HEK293T (cell line): ENCODE measurements at regions not wholly inside any gene's neighbourhood (a gene's known extent, or its start where the extent isn't known, plus 50 kb on each side); places are given as distances from the start of the nearest gene placed in this dataset.
"Not testable (repeated sequence)": the region's sequence is repeated elsewhere in the genome, so short reads cannot be mapped to it uniquely, and the experiment has no call there.

Experiments used
- CTCF ChIA-PET: fragments of 350-600 bp; formaldehyde crosslinking; extraction: SDS; loops from one replicate; lab custom pipeline; 2021; ENCODE audit warnings: antibody characterized with exemption, inconsistent platforms; lab: Yijun Ruan, JAX
- POLR2A ChIA-PET: fragments of 350-600 bp; formaldehyde crosslinking; extraction: SDS; loops from one replicate; lab custom pipeline; 2020; ENCODE audit warnings: antibody characterized with exemption, inconsistent platforms; lab: Yijun Ruan, JAX
- DNase-seq: peaks from one replicate; pipeline ENCODE4 v3.0.0; 2012; ENCODE audit warnings: mixed read lengths; ENCODE audit errors: extremely low spot score
- ARNT ChIP-seq: fragments of 450-650 bp; IDR thresholded peaks from 2 replicates; pipeline ENCODE4 v1.6.1; 2017; ENCODE audit warnings: mild to moderate bottlenecking
- BHLHE40 ChIP-seq: fragments of 450-650 bp; IDR thresholded peaks from 2 replicates; pipeline ENCODE4 v1.6.1; 2016; ENCODE audit warnings: mild to moderate bottlenecking, moderate library complexity, borderline replicate concordance
- CTBP1 ChIP-seq: fragments of 450-650 bp; IDR thresholded peaks from 2 replicates; pipeline ENCODE4 v1.6.1; 2016; ENCODE audit warnings: borderline replicate concordance
- ELF4 ChIP-seq: fragments of 450-650 bp; IDR thresholded peaks from 2 replicates; pipeline ENCODE4 v1.6.1; 2017; ENCODE audit warnings: antibody characterized with exemption
- FOXA1 ChIP-seq: fragments of 450-650 bp; IDR thresholded peaks from 2 replicates; pipeline ENCODE4 v1.6.1; 2016; ENCODE audit warnings: mild to moderate bottlenecking
- FOXK2 ChIP-seq: fragments of 450-650 bp; IDR thresholded peaks from 2 replicates; pipeline ENCODE4 v1.6.1; 2016; ENCODE audit warnings: mild to moderate bottlenecking
- FOXM1 ChIP-seq: fragments of 450-650 bp; IDR thresholded peaks from 2 replicates; pipeline ENCODE4 v1.6.1; 2017; ENCODE audit warnings: mild to moderate bottlenecking, borderline replicate concordance
- HDGF ChIP-seq: fragments of 450-650 bp; IDR thresholded peaks from 2 replicates; pipeline ENCODE4 v1.6.1; 2017; ENCODE audit warnings: antibody characterized with exemption, borderline replicate concordance
- L3MBTL2 ChIP-seq: fragments of 450-650 bp; conservative IDR thresholded peaks from 2 replicates; pipeline ENCODE4 v1.6.1; 2016; ENCODE audit warnings: mild to moderate bottlenecking
- LEF1 ChIP-seq: fragments of 450-650 bp; IDR thresholded peaks from 2 replicates; pipeline ENCODE4 v1.6.1; 2017; ENCODE audit warnings: mild to moderate bottlenecking, borderline replicate concordance
- NFRKB ChIP-seq: fragments of 450-650 bp; IDR thresholded peaks from 2 replicates; pipeline ENCODE4 v1.6.1; 2016; ENCODE audit warnings: mild to moderate bottlenecking, moderate library complexity
- SP1 ChIP-seq: fragments of 450-650 bp; IDR thresholded peaks from 2 replicates; pipeline ENCODE4 v1.6.1; 2017
- SUZ12 ChIP-seq: fragments of 450-650 bp; IDR thresholded peaks from 2 replicates; pipeline ENCODE4 v1.6.1; 2016; ENCODE audit warnings: mild to moderate bottlenecking
- TARDBP ChIP-seq: fragments of 450-650 bp; IDR thresholded peaks from 2 replicates; pipeline ENCODE4 v1.6.1; 2016
- ZNF384 ChIP-seq: fragments of 450-650 bp; IDR thresholded peaks from 2 replicates; pipeline ENCODE4 v1.6.1; 2016
- TF ChIP-seq, protein P1 (sequence below): fragments of 450-650 bp; IDR thresholded peaks from 2 replicates; pipeline ENCODE4 v1.6.1; 2016

DNA sequence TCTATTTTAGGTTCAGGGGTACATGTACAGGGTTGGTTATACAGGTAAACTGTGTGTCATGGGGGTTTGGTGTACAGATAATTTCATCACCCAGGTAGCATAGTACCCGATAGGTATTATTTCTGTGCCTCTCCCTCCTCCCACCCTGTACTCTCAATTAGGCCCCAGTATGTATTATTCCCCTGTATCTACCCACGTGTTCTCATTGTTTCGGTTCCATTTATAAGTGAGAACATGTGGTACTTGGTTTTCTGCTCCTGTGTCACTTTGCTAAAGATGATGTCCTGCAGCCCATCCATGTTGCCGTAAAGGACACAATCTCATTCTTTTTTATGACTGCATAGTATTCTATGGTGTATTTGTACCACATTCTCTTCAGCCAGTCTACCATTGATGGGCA lies 96.8 kb upstream of the SLC24A2 start:
- DNase-seq, result no peak
- TF ChIP-seq TARDBP (no peak), BHLHE40 (no peak), L3MBTL2 (no peak), FOXM1 (no peak), CTBP1 (no peak), HDGF (no peak), SUZ12 (no peak), FOXK2 (no peak), NFRKB (no peak), LEF1 (no peak), ZNF384 (no peak), SP1 (no peak), ARNT (no peak), ELF4 (no peak)
- CTCF ChIA-PET, result no interaction called here
- POLR2A ChIA-PET, result interaction anchor here (1.2 kb wide), 1 partner anchor 10 kb away, joined by 3 read pairs; no protein-coding TSS in a partner anchor

DNA sequence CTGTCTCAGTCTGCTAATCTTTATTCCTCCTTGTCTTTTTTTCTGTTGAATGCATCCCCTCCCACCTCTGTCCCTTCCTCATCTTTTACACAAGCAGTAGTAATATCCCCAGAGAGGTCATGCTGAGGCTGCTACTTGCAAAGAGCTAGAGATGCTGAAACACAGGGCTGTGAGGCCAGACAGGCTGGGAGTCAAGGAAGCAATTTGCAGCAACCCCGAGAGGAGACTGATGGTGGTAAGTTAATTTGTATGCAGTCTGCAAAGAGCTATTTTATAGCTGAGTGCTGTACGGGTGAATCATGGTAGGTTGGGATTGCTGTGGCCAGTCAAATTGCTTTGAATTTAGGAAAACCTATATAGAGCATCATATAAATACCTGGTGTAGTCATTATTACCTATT lies 90.2 kb upstream of the SLC24A2 start:
- DNase-seq, result no peak
- ChIA-PET CTCF (no interaction called here), POLR2A (no interaction called here)
- TF ChIP-seq FOXA1, result no peak
- TF ChIP-seq FOXK2, result no peak
- TF ChIP-seq SUZ12, result no peak
- TF ChIP-seq ARNT, result no peak
- no peak for TF ChIP-seq ZNF384
- no peak for TF ChIP-seq HDGF
- no peak for TF ChIP-seq NFRKB
- TF ChIP-seq BHLHE40, result no peak

DNA sequence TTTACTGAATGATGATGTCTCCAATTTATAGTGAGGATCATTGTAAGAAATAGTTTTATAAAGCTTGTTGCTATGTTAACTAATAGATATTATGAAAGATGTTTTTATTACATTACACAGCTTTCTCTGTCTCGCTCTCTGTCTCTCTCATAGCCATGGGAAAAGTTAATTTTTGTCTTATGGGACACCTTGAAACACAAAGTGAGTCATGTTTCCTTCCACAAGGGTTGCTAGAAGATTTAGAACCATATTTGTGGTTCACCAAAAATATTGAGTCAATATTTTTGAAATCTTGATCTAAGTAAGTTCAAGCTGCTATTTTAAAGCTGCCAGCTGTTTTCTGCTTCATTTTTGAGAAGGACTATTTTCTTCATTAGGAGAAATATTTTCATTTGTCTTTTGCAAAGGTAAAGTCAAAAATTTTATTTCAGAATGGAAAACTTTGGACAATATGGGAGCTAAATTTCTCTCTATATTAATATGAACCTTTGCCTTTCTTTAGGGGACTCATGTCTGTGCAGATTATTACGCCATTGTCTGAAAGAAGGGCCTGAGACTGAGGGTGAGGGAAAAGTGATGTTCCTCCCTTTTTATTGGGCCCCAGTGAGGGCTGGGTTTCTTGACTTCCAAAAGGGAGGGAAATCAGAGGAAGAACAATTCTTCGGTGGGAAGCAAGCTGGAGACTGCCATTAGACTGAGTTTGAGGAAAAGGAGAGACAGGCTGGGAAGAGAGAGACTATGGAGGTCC lies 87.9 kb upstream of the SLC24A2 start:
- TF ChIP-seq HDGF, result no peak
- TF ChIP-seq NFRKB, result no peak
- no peak for TF ChIP-seq SP1
- no peak for TF ChIP-seq TARDBP
- TF ChIP-seq ZNF384, result no peak
- no peak for TF ChIP-seq SUZ12
- ChIA-PET POLR2A (no interaction called here), CTCF (interaction anchor here (0.9 kb wide), 1 partner anchor 77 kb away, joined by 3 read pairs; no protein-coding TSS in a partner anchor)
- DNase-seq, result no peak

DNA sequence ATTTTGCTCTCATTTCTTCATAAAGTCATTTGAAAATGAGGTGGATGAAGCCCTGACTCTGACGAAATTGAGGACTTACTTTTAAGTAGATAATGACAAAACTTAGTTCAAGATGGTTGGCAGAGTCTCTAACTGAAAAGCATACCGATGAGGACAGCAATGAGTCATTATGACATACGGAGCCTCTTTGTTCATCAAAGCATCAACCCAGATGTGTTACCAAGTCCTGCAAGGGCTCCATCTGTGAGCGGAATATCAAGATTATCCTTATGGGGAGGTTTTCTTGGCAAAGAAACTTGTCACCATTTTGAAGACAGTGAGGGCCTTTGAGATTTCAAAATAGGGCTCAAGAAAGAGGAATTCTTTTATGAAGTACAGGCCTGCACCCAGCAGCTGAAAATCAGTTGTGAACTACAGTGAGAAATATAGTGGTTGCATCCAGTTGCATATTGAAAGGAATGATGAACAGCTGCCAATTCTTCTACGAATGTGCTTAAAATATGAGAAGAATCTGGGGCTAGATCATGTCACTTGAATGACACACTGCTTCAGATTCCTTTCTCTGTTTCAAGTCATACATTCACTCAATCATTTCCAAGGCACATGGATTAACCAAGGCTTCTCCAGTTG lies 86.6 kb upstream of the SLC24A2 start:
- DNase-seq, result no peak
- ChIA-PET POLR2A (no interaction called here), CTCF (no interaction called here)
- TF ChIP-seq SUZ12, result no peak
- no peak for TF ChIP-seq BHLHE40
- TF ChIP-seq, protein P1, sequence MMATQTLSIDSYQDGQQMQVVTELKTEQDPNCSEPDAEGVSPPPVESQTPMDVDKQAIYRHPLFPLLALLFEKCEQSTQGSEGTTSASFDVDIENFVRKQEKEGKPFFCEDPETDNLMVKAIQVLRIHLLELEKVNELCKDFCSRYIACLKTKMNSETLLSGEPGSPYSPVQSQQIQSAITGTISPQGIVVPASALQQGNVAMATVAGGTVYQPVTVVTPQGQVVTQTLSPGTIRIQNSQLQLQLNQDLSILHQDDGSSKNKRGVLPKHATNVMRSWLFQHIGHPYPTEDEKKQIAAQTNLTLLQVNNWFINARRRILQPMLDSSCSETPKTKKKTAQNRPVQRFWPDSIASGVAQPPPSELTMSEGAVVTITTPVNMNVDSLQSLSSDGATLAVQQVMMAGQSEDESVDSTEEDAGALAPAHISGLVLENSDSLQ, result no peak
- TF ChIP-seq HDGF, result no peak
- no peak for TF ChIP-seq ELF4
- no peak for TF ChIP-seq ARNT
- no peak for TF ChIP-seq ZNF384

DNA sequence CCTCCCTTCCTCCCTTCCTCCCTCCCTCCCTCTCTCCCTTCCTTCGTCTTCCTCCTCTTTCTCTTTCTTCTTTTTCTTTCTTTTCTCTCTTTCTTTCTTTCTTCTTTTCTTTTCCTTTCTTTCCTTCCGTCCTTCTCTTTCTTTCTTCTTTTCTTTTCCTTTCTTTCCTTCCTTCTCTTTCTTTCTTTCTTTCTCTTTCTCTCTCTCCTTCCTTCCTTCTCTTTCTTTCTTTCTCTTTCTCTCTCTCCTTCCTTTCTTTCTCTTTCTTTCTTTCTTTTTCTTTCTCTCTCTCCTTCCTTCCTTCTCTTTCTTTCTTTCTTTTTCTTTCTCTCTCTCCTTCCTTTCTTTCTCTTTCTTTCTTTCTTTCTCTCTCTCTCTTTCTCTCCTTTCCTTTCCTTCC lies 84.4 kb upstream of the SLC24A2 start:
- CTCF ChIA-PET, result not testable (repeated sequence)

DNA sequence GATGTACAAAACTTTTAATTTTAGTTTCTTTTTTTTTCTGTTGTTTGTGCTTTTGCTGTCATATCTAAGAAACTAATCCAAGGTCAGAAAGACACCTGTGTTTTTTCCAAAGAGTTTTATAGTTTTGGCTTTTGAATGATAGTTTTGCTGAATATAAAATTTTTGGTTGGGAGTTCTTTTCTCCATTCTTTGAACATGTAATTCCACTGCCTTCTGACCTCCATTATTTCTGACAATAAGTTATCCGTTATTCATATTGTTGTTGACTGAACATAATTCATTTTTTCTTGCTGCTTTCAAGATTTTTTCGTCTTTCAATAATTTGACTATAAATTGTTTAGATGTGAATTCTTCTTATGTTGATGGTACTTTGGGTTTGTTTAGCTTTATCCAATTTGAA lies 82.2 kb upstream of the SLC24A2 start:
- ChIA-PET POLR2A (no interaction called here), CTCF (no interaction called here)
- DNase-seq, result no peak
- TF ChIP-seq LEF1 (no peak), FOXM1 (no peak), TARDBP (no peak), ZNF384 (no peak), SP1 (no peak), HDGF (no peak), ARNT (no peak), FOXK2 (no peak), L3MBTL2 (no peak), BHLHE40 (no peak), SUZ12 (no peak), CTBP1 (no peak), ELF4 (no peak), NFRKB (no peak), FOXA1 (no peak)
- TF ChIP-seq, protein P1, result no peak

More for the DNA sequence above, 84.4 kb upstream of the SLC24A2 start:
- POLR2A ChIA-PET, DNase-seq: not testable (repeated sequence)

DNA sequence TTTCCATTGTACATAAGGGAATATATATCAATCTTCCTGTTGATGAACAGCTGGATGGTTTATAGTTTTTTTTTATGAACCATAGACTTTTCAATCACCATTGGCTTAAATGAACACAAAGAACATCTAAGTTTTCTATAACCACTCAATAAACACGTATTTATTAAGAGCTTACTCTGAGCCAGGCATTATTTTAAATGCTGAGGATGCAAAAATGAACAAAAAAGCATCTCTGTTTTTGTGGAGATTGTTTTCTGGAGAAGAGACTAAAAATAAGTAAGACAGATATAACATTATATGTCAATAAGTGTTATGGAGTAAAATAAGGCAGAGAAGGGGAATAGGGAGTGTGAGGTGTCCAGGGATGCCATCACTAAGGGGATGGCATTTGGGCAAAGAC lies 52.1 kb upstream of the SLC24A2 start:
- TF ChIP-seq TARDBP, result no peak
- TF ChIP-seq, protein P1, result no peak
- no peak for TF ChIP-seq NFRKB
- TF ChIP-seq FOXA1, result no peak
- no peak for TF ChIP-seq L3MBTL2
- TF ChIP-seq FOXM1, result no peak
- no peak for TF ChIP-seq ELF4
- TF ChIP-seq LEF1, result no peak
- no peak for TF ChIP-seq CTBP1
- TF ChIP-seq BHLHE40, result no peak
- DNase-seq, result no peak
- CTCF ChIA-PET, result no interaction called here
- POLR2A ChIA-PET, result no interaction called here
